Stomach (tissue), 8 donors: ENCODE measurements at regions not wholly inside any gene's neighbourhood (a gene's known extent, or its start where the extent isn't known, plus 50 kb on each side); places are given as distances from the start of the nearest gene placed in this dataset.

ENCODE experiments used
- DNase-seq, 2 donors: peaks; one replicate each; pipeline versions ENCODE4 v3.0.0 to v3.0.0-alpha.2; 2013 to 2019
- H3K27ac ChIP-seq, 5 donors: fragments of 200-600 bp in 4 of 5; sonication (generic) in 4 of 5; one replicate each; pipeline ENCODE4 v1.5.1; 2013 to 2019; ENCODE audit warnings: mild to moderate bottlenecking in 1 of 5, moderate library complexity in 1 of 5
- H3K27me3 ChIP-seq, 3 donors: fragments of 200-600 bp; sonication (generic); one replicate each; pipeline ENCODE4 v1.5.1; 2017 to 2019; ENCODE audit warnings: mixed run types in 1 of 3
- H3K36me3 ChIP-seq, 4 donors: fragments of 200-600 bp; sonication (generic); 1 replicate in 3 of 4; 2 replicates in 1 of 4; pipeline ENCODE4 v1.5.1; 2016 to 2019
- H3K4me1 ChIP-seq, 4 donors: fragments of 200-600 bp; sonication (generic); one replicate each; pipeline ENCODE4 v1.5.1; 2016 to 2019
- H3K4me3 ChIP-seq, 4 donors: fragments of 200-600 bp; sonication (generic) in 3 of 4; one replicate each; pipeline ENCODE4 v1.5.1; 2016 to 2019; ENCODE audit warnings: mild to moderate bottlenecking in 1 of 4
- H3K9me3 ChIP-seq, 4 donors: fragments of 200-600 bp; sonication (generic); one replicate each; pipeline ENCODE4 v1.5.1; 2016 to 2019
- EP300 ChIP-seq: sonication (generic); formaldehyde crosslinking; IDR thresholded peaks from one replicate; pipeline ENCODE4 v1.6.1; 2017; ENCODE audit warnings: antibody characterized with exemption
- POLR2A ChIP-seq, 4 donors: fragments of 450-650 bp; IDR thresholded peaks; one replicate each; pipeline ENCODE4 v1.6.1; 2016; ENCODE audit warnings: antibody characterized with exemption in 4 of 4, control low read depth in 2 of 4, mild to moderate bottlenecking in 1 of 4, moderate library complexity in 1 of 4
- POLR2AphosphoS5 ChIP-seq, 3 donors: sonication (generic); formaldehyde crosslinking; IDR thresholded peaks; one replicate each; pipeline ENCODE4 v1.6.1; 2016; ENCODE audit warnings: antibody characterized with exemption in 3 of 3
- WGBS, 5 donors: extraction: QIAGEN DNeasy Blood & Tissue Kit in 3 of 5; methylation state at CpG; one replicate each; pipeline versions ENCODE4 v1.1.5 to v1.1.7; 2013 to 2018; 5-methylcytosine and 5-hydroxymethylcytosine counted together
- intact Hi-C: fragments of 100-400 bp; cut with DNase I; formaldehyde crosslinking; loops from one replicate; pipeline ENCODE4 v1.15.1; 2023; ENCODE audit warnings: low total_unique reads
- TF ChIP-seq, protein P1 (sequence below), 7 experiments: fragments of 450-650 bp in 4 of 7; fragments of 200-600 bp in 3 of 7; sonication (generic) in 3 of 7; IDR thresholded peaks; one replicate each; pipeline ENCODE4 v1.5.1; 2016 to 2019; ENCODE audit warnings: antibody characterized with exemption in 7 of 7, control low read depth in 2 of 7, mild to moderate bottlenecking in 1 of 7
- donor health status: healthy with polysubstance abuse.
- donor health status: Bipolar disorder and iron deficiency.
- donor health status: healthy.

GRCh38 chr7:46385662-46386309 lies 464.7 kb upstream of the IGFBP3 start:
- DNase-seq: no peak
- Histone ChIP-seq H3K27me3 (no peaks in the 10 kb centered on the region), H3K27ac (no peak overlapping the region), H3K4me1 (peaks cover 0 to under 1% (median 0%) of the 10 kb centered on the region in 4 donors), H3K4me3 (no peak overlapping the region), H3K36me3 (no peaks in the 10 kb centered on the region), H3K9me3 (no peaks in the 10 kb centered on the region)
- intact Hi-C loops: no loop called here
- TF ChIP-seq, protein P1, sequence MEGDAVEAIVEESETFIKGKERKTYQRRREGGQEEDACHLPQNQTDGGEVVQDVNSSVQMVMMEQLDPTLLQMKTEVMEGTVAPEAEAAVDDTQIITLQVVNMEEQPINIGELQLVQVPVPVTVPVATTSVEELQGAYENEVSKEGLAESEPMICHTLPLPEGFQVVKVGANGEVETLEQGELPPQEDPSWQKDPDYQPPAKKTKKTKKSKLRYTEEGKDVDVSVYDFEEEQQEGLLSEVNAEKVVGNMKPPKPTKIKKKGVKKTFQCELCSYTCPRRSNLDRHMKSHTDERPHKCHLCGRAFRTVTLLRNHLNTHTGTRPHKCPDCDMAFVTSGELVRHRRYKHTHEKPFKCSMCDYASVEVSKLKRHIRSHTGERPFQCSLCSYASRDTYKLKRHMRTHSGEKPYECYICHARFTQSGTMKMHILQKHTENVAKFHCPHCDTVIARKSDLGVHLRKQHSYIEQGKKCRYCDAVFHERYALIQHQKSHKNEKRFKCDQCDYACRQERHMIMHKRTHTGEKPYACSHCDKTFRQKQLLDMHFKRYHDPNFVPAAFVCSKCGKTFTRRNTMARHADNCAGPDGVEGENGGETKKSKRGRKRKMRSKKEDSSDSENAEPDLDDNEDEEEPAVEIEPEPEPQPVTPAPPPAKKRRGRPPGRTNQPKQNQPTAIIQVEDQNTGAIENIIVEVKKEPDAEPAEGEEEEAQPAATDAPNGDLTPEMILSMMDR (IDR thresholded peaks at IDR 0.05): no peak
- TF ChIP-seq POLR2AphosphoS5 (IDR thresholded peaks at IDR 0.05): no peak
- TF ChIP-seq EP300: no peak
- TF ChIP-seq POLR2A (IDR thresholded peaks at IDR 0.05): no peak

GRCh38 chr7:46383605-46384004 lies 462.5 kb upstream of the IGFBP3 start:
- no peaks in the 10 kb centered on the region for H3K27me3 ChIP-seq
- H3K27ac ChIP-seq: no peak overlapping the region
- H3K36me3 ChIP-seq: no peaks in the 10 kb centered on the region
- 33 to 61% (median 45%) methylated on average over 2 of the region's 2 CpGs for WGBS, 5 donors
- TF ChIP-seq EP300: no peak
- TF ChIP-seq, protein P1 (IDR thresholded peaks at IDR 0.05): no peak
- TF ChIP-seq POLR2A (IDR thresholded peaks at IDR 0.05): no peak
- TF ChIP-seq POLR2AphosphoS5 (IDR thresholded peaks at IDR 0.05): no peak
- no peak overlapping the region for H3K4me3 ChIP-seq
- intact Hi-C loops: no loop called here
- H3K9me3 ChIP-seq: no peaks in the 10 kb centered on the region
- DNase-seq: no peak
- H3K4me1 ChIP-seq: no peaks in the 10 kb centered on the region

- no peaks in the 10 kb centered on the region for H3K4me1 ChIP-seq
- intact Hi-C loops: no loop called here
- H3K36me3 ChIP-seq: no peaks in the 10 kb centered on the region
- 45 to 52% (median 49%) methylated on average over 5 of the region's 5 CpGs for WGBS, 5 donors
- TF ChIP-seq POLR2AphosphoS5 (IDR thresholded peaks at IDR 0.05): no peak
- TF ChIP-seq, protein P1 (IDR thresholded peaks at IDR 0.05): no peak
- TF ChIP-seq EP300: no peak
- no peak for TF ChIP-seq POLR2A (IDR thresholded peaks at IDR 0.05)
- H3K27me3 ChIP-seq: no peaks in the 10 kb centered on the region
- no peak overlapping the region for H3K27ac ChIP-seq
- peak in 1 of 2 donors; percentile 76 for DNase-seq
- H3K9me3 ChIP-seq: no peaks in the 10 kb centered on the region
- H3K4me3 ChIP-seq: no peak overlapping the region
Measured at GRCh38 chr7:46369933-46370654, 449.0 kb upstream of the IGFBP3 start.

GRCh38 chr7:46368871-46369270 lies 447.8 kb upstream of the IGFBP3 start:
- intact Hi-C loops: no loop called here
- no peak for DNase-seq
- TF ChIP-seq EP300 (no peak), POLR2AphosphoS5 (IDR thresholded peaks at IDR 0.05) (no peak), POLR2A (IDR thresholded peaks at IDR 0.05) (no peak)
- TF ChIP-seq, protein P1 (IDR thresholded peaks at IDR 0.05): no peak
- H3K4me1 ChIP-seq: peaks cover 0 to 3% (median under 1%) of the 10 kb centered on the region in 4 donors
- WGBS, 5 donors: 90 to 95% (median 92%) methylated on average over 1 of the region's 1 CpG
- no peak overlapping the region for H3K4me3 ChIP-seq
- no peak overlapping the region for H3K27ac ChIP-seq
- no peaks in the 10 kb centered on the region for H3K9me3 ChIP-seq
- no peaks in the 10 kb centered on the region for H3K36me3 ChIP-seq
- no peaks in the 10 kb centered on the region for H3K27me3 ChIP-seq
